OCI-LY1 (cell line): ENCODE measurements at regions not wholly inside any gene's neighbourhood (a gene's known extent, or its start where the extent isn't known, plus 50 kb on each side); places are given as distances from the start of the nearest gene placed in this dataset.

Source experiments
- CTCF ChIP-seq: fragments of 200-600 bp; sonication (generic), shearing (Covaris generic); IDR thresholded peaks from 2 replicates; pipeline ENCODE4 v1.5.1; 2017; ENCODE audit warnings: mild to moderate bottlenecking, antibody characterized with exemption, low read length, moderate library complexity, mixed read lengths
- EZH2 ChIP-seq: fragments of 200-600 bp; sonication (generic), shearing (Covaris generic); IDR thresholded peaks from 2 replicates; pipeline ENCODE4 v1.8.0; 2017; ENCODE audit warnings: borderline replicate concordance, mixed run types, mild to moderate bottlenecking, antibody characterized with exemption, low read length, moderate library complexity, mixed read lengths

- TF ChIP-seq CTCF (no peak), EZH2 (no peak)
Observed at GRCh38 chr3:189500299-189500698, 130.9 kb upstream of the TP63 start.
